HG02759 (cell line): ENCODE measurements at regions not wholly inside any gene's neighbourhood (a gene's known extent, or its start where the extent isn't known, plus 50 kb on each side); places are given as distances from the start of the nearest gene placed in this dataset.
"Not testable (repeated sequence)": the region's sequence is repeated elsewhere in the genome, so short reads cannot be mapped to it uniquely, and the experiment has no call there.

Experiments
- ATAC-seq: cut with Tn5 transposase; IDR thresholded peaks from one replicate; pipeline ENCODE4 v1.9.1; 2021; ENCODE audit warnings: mild to moderate bottlenecking, moderate library complexity; ENCODE audit not compliant: unreplicated experiment

GRCh38 chr4:154164931-154165839, 326.4 kb downstream of the DCHS2 start:
- peak; percentile 82 for ATAC-seq

GRCh38 chr4:154160519-154161301, 330.9 kb downstream of the DCHS2 start:
- no peak for ATAC-seq

GRCh38 chr4:154158361-154159155, 333.0 kb downstream of the DCHS2 start:
- no peak for ATAC-seq

- no peak for ATAC-seq
Measured at GRCh38 chr4:154152546-154152945, 339.1 kb downstream of the DCHS2 start.

GRCh38 chr4:154149236-154149635, 342.4 kb downstream of the DCHS2 start:
- ATAC-seq: not testable (repeated sequence)

GRCh38 chr4:154143720-154144119, 347.9 kb downstream of the DCHS2 start:
- no peak for ATAC-seq

- ATAC-seq: no peak
Measured at GRCh38 chr4:154142664-154143063, 348.9 kb downstream of the DCHS2 start.

- no peak for ATAC-seq
Measured at GRCh38 chr4:154140869-154141268, 350.7 kb downstream of the DCHS2 start.

GRCh38 chr4:154137320-154137905, 348.5 kb upstream of the SFRP2 start:
- ATAC-seq: no peak

GRCh38 chr4:154135576-154135975, 346.7 kb upstream of the SFRP2 start:
- no peak for ATAC-seq

- ATAC-seq: no peak
Measured at GRCh38 chr4:154132406-154132805, 343.5 kb upstream of the SFRP2 start.

- no peak for ATAC-seq
Measured at GRCh38 chr4:154126276-154126675, 337.4 kb upstream of the SFRP2 start.

GRCh38 chr4:154125340-154125739, 336.5 kb upstream of the SFRP2 start:
- no peak for ATAC-seq

- ATAC-seq: no peak
Measured at GRCh38 chr4:154124539-154125255, 335.8 kb upstream of the SFRP2 start.

GRCh38 chr4:154123897-154124296, 335.0 kb upstream of the SFRP2 start:
- no peak for ATAC-seq

- no peak for ATAC-seq
Measured at GRCh38 chr4:154120690-154121345, 331.9 kb upstream of the SFRP2 start.

GRCh38 chr4:154120006-154120676, 331.3 kb upstream of the SFRP2 start:
- ATAC-seq: no peak

GRCh38 chr4:154119317-154119716, 330.4 kb upstream of the SFRP2 start:
- no peak for ATAC-seq

GRCh38 chr4:154117726-154118125, 328.8 kb upstream of the SFRP2 start:
- ATAC-seq: not testable (repeated sequence)
